SU-DHL-6 (cell line): ENCODE measurements at regions not wholly inside any gene's neighbourhood (a gene's known extent, or its start where the extent isn't known, plus 50 kb on each side); places are given as distances from the start of the nearest gene placed in this dataset.
"Not testable (repeated sequence)": the region's sequence is repeated elsewhere in the genome, so short reads cannot be mapped to it uniquely, and the experiment has no call there.

ENCODE experiments used
- H2AFZ ChIP-seq: fragments of 200-600 bp; sonication (generic); 2 replicates; pipeline ENCODE4 v1.6.1; 2014; ENCODE audit warnings: low read depth, mild to moderate bottlenecking, moderate library complexity, mixed read lengths, antibody characterized with exemption, low read length; ENCODE audit not compliant: severe bottlenecking
- H3F3A ChIP-seq: fragments of 200-600 bp; shearing (Covaris generic); 2 replicates; pipeline ENCODE4 v1.6.0; 2016; ENCODE audit warnings: antibody characterized with exemption, mild to moderate bottlenecking; ENCODE audit not compliant: insufficient read depth
- H3K27ac ChIP-seq: fragments of 200-600 bp; sonication (generic); 2 replicates; pipeline ENCODE4 v1.5.1; 2016; ENCODE audit warnings: low read depth, mild to moderate bottlenecking, low read length, moderate library complexity, mixed read lengths
- H3K27me3 ChIP-seq: fragments of 200-600 bp; sonication (generic), shearing (Covaris generic); 2 replicates; pipeline ENCODE4 v1.6.0; 2014; ENCODE audit warnings: mild to moderate bottlenecking, low read length
- H3K36me3 ChIP-seq: fragments of 200-600 bp; sonication (generic); 2 replicates; pipeline ENCODE4 v1.6.1; 2014; ENCODE audit warnings: mild to moderate bottlenecking, low read length, mixed read lengths
- H3K4me2 ChIP-seq: fragments of 300-600, 200-600 bp; shearing (Covaris generic), sonication (generic); 2 replicates; pipeline ENCODE4 v1.6.0; 2014; ENCODE audit warnings: low read length, low read depth, mild to moderate bottlenecking; ENCODE audit not compliant: poor library complexity, severe bottlenecking
- H3K4me3 ChIP-seq: fragments of 200-600 bp; sonication (generic); 2 replicates; pipeline ENCODE4 v1.5.1; 2014; ENCODE audit warnings: antibody characterized with exemption, low read length, mild to moderate bottlenecking, mixed read lengths; ENCODE audit not compliant: insufficient read depth, poor library complexity, severe bottlenecking
- H3K79me2 ChIP-seq: fragments of 200-600 bp; sonication (generic); 2 replicates; pipeline ENCODE4 v1.6.1; 2014; ENCODE audit warnings: mild to moderate bottlenecking, low read length, moderate library complexity; ENCODE audit not compliant: insufficient read depth
- H3K9ac ChIP-seq: fragments of 200-600 bp; sonication (generic); 2 replicates; pipeline ENCODE4 v1.7.0; 2014; ENCODE audit warnings: mild to moderate bottlenecking, low read length
- H3K9me2 ChIP-seq: fragments of 200-600 bp; sonication (generic); replicated peaks from 2 replicates; pipeline ENCODE4 v1.6.1; 2014; ENCODE audit warnings: low read length; ENCODE audit not compliant: insufficient read depth
- H3K9me3 ChIP-seq: fragments of 200-600 bp; sonication (generic); 2 replicates; pipeline ENCODE4 v1.6.1; 2014; ENCODE audit warnings: low read length, mixed read lengths; ENCODE audit not compliant: insufficient read depth
- H4K20me1 ChIP-seq: fragments of 200-600 bp; sonication (generic); 2 replicates; pipeline ENCODE4 v1.6.1; 2014; ENCODE audit warnings: low read depth, mild to moderate bottlenecking, antibody characterized with exemption, low read length, moderate library complexity, mixed read lengths

- not testable (repeated sequence) for H3K27me3 ChIP-seq, H3K4me2 ChIP-seq, H3K9me3 ChIP-seq, H4K20me1 ChIP-seq, H2AFZ ChIP-seq, H3K9ac ChIP-seq, H3K27ac ChIP-seq, H3K79me2 ChIP-seq, H3F3A ChIP-seq, H3K4me3 ChIP-seq, H3K36me3 ChIP-seq, H3K9me2 ChIP-seq
Measured at GRCh38 chr2:87189214-87189613, 167.6 kb upstream of the PLGLB1 start.

- H3K27me3 ChIP-seq, H3K4me2 ChIP-seq, H2AFZ ChIP-seq, H3K9me3 ChIP-seq, H3K9ac ChIP-seq, H3K9me2 ChIP-seq, H3K79me2 ChIP-seq, H3K27ac ChIP-seq, H3K4me3 ChIP-seq, H4K20me1 ChIP-seq, H3K36me3 ChIP-seq, H3F3A ChIP-seq: not testable (repeated sequence)
Measured at GRCh38 chr2:87193336-87193735, 171.7 kb upstream of the PLGLB1 start.

- not testable (repeated sequence) for H3K27me3 ChIP-seq, H4K20me1 ChIP-seq, H3K27ac ChIP-seq, H3F3A ChIP-seq, H3K36me3 ChIP-seq, H3K9ac ChIP-seq, H3K9me3 ChIP-seq, H2AFZ ChIP-seq, H3K9me2 ChIP-seq, H3K79me2 ChIP-seq, H3K4me3 ChIP-seq, H3K4me2 ChIP-seq
Measured at GRCh38 chr2:87194254-87194999, 172.8 kb upstream of the PLGLB1 start.

- H2AFZ ChIP-seq, H3K9me2 ChIP-seq, H3K27ac ChIP-seq, H3K9me3 ChIP-seq, H4K20me1 ChIP-seq, H3K27me3 ChIP-seq, H3K4me3 ChIP-seq, H3K79me2 ChIP-seq, H3K36me3 ChIP-seq, H3F3A ChIP-seq, H3K9ac ChIP-seq, H3K4me2 ChIP-seq: not testable (repeated sequence)
Measured at GRCh38 chr2:87196720-87197388, 175.2 kb upstream of the PLGLB1 start.

- not testable (repeated sequence) for H2AFZ ChIP-seq, H3K27ac ChIP-seq, H3K9me3 ChIP-seq, H3K36me3 ChIP-seq, H3K27me3 ChIP-seq, H3K9ac ChIP-seq, H3K4me2 ChIP-seq, H3K9me2 ChIP-seq, H3K79me2 ChIP-seq, H3K4me3 ChIP-seq, H4K20me1 ChIP-seq, H3F3A ChIP-seq
Measured at GRCh38 chr2:87198422-87198821, 176.8 kb upstream of the PLGLB1 start.

GRCh38 chr2:87199228-87199627 lies 177.6 kb upstream of the PLGLB1 start:
- H3K79me2 ChIP-seq, H2AFZ ChIP-seq, H3F3A ChIP-seq, H3K27me3 ChIP-seq, H3K27ac ChIP-seq, H3K9me2 ChIP-seq, H3K4me2 ChIP-seq, H3K9me3 ChIP-seq, H3K9ac ChIP-seq, H3K4me3 ChIP-seq, H4K20me1 ChIP-seq, H3K36me3 ChIP-seq: not testable (repeated sequence)

GRCh38 chr2:87204569-87205147 lies 183.0 kb upstream of the PLGLB1 start:
- H3F3A ChIP-seq, H2AFZ ChIP-seq, H3K4me2 ChIP-seq, H4K20me1 ChIP-seq, H3K9me2 ChIP-seq, H3K79me2 ChIP-seq, H3K9me3 ChIP-seq, H3K27ac ChIP-seq, H3K27me3 ChIP-seq, H3K36me3 ChIP-seq, H3K9ac ChIP-seq, H3K4me3 ChIP-seq: not testable (repeated sequence)

- H3K27ac ChIP-seq, H2AFZ ChIP-seq, H3K36me3 ChIP-seq, H3K9me2 ChIP-seq, H3K79me2 ChIP-seq, H3K9ac ChIP-seq, H3F3A ChIP-seq, H4K20me1 ChIP-seq, H3K9me3 ChIP-seq, H3K4me3 ChIP-seq, H3K4me2 ChIP-seq, H3K27me3 ChIP-seq: not testable (repeated sequence)
Measured at GRCh38 chr2:87212938-87213337, 191.3 kb upstream of the PLGLB1 start.
